GM12878 (cell line): ENCODE measurements at regions not wholly inside any gene's neighbourhood (a gene's known extent, or its start where the extent isn't known, plus 50 kb on each side); places are given as distances from the start of the nearest gene placed in this dataset.

Source experiments
- EZH2 ChIP-seq: IDR thresholded peaks from 2 replicates; pipeline ENCODE4 v1.6.1; 2012; ENCODE audit warnings: low read depth, mild to moderate bottlenecking, control low read depth, inconsistent platforms, low read length, borderline replicate concordance; ENCODE audit not compliant: control insufficient read depth
- MYC ChIP-seq: IDR thresholded peaks from 2 replicates; pipeline ENCODE4 v1.6.1; 2011; ENCODE audit warnings: mild to moderate bottlenecking, low read length, moderate library complexity, inconsistent platforms; ENCODE audit not compliant: insufficient read depth, insufficient replicate concordance, insufficient read length, severe bottlenecking
- POLR2A ChIP-seq: IDR thresholded peaks from 2 replicates; pipeline ENCODE4 v1.6.1; 2011; ENCODE audit warnings: low read depth, mild to moderate bottlenecking, low read length
- SUZ12 ChIP-seq: fragments of 200-600 bp; sonication (generic); IDR thresholded peaks from one replicate; pipeline ENCODE4 v1.6.1; 2018; ENCODE audit warnings: antibody characterized with exemption, mild to moderate bottlenecking; ENCODE audit not compliant: unreplicated experiment
- TARDBP ChIP-seq: IDR thresholded peaks from 2 replicates; pipeline ENCODE4 v1.6.1; 2016; ENCODE audit warnings: borderline replicate concordance
- TCF12 ChIP-seq: IDR thresholded peaks from 2 replicates; pipeline ENCODE4 v1.6.1; 2011; ENCODE audit warnings: low read depth, mild to moderate bottlenecking, low read length
- TCF7 ChIP-seq: IDR thresholded peaks from 2 replicates; pipeline ENCODE4 v1.6.1; 2014; ENCODE audit warnings: antibody characterized with exemption, borderline replicate concordance
- TF ChIP-seq, protein P1 (sequence below): IDR thresholded peaks from 2 replicates; pipeline ENCODE4 v1.6.1; 2011; ENCODE audit warnings: borderline replicate concordance, low read depth, mild to moderate bottlenecking, moderate library complexity, low read length; ENCODE audit not compliant: insufficient read depth, poor library complexity, severe bottlenecking
- TF ChIP-seq, protein P2 (sequence below), 3 experiments: IDR thresholded peaks in 2 of 3; conservative IDR thresholded peaks in 1 of 3; 2 replicates each; pipeline ENCODE4 v1.5.1; 2011; ENCODE audit warnings: low read depth in 3 of 3, low read length in 3 of 3, mild to moderate bottlenecking in 3 of 3, control low read depth in 2 of 3, moderate library complexity in 2 of 3, inconsistent platforms in 1 of 3, mixed read lengths in 1 of 3; ENCODE audit not compliant: control insufficient read depth in 2 of 3, insufficient read depth in 1 of 3; ENCODE audit errors: extremely low read depth in 1 of 3

DNA sequence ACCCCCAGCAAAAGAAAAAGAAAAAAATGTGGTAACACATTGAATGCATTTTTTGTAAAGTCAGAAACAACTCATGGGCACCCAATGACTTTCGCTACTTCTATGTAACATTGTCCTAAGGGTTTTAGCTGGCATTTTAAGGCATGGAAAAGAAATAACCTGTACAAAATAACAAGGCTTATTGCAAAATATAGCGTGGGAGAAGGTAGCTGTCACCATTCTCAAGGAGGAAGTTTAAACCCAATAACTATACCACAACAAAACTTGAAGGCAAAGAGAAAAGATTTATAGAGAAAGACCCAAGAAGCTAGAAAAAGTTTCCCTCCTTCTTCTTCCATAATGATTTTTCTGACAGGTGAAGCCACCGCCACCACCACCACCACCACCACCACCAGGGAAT is 55.7 kb upstream of the ACP3 start:
- TF ChIP-seq TARDBP (no peak), TCF12 (no peak), MYC (no peak), TCF7 (no peak), POLR2A (no peak), EZH2 (no peak), SUZ12 (no peak)
- TF ChIP-seq, protein P1, sequence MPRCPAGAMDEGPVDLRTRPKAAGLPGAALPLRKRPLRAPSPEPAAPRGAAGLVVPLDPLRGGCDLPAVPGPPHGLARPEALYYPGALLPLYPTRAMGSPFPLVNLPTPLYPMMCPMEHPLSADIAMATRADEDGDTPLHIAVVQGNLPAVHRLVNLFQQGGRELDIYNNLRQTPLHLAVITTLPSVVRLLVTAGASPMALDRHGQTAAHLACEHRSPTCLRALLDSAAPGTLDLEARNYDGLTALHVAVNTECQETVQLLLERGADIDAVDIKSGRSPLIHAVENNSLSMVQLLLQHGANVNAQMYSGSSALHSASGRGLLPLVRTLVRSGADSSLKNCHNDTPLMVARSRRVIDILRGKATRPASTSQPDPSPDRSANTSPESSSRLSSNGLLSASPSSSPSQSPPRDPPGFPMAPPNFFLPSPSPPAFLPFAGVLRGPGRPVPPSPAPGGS: no peak
- TF ChIP-seq, protein P2, sequence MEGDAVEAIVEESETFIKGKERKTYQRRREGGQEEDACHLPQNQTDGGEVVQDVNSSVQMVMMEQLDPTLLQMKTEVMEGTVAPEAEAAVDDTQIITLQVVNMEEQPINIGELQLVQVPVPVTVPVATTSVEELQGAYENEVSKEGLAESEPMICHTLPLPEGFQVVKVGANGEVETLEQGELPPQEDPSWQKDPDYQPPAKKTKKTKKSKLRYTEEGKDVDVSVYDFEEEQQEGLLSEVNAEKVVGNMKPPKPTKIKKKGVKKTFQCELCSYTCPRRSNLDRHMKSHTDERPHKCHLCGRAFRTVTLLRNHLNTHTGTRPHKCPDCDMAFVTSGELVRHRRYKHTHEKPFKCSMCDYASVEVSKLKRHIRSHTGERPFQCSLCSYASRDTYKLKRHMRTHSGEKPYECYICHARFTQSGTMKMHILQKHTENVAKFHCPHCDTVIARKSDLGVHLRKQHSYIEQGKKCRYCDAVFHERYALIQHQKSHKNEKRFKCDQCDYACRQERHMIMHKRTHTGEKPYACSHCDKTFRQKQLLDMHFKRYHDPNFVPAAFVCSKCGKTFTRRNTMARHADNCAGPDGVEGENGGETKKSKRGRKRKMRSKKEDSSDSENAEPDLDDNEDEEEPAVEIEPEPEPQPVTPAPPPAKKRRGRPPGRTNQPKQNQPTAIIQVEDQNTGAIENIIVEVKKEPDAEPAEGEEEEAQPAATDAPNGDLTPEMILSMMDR (IDR thresholded peaks at IDR 0.05 in 2 of 3, conservative IDR thresholded peaks at IDR 0.05 in 1 of 3; ENCODE audit: control insufficient read depth in 2 of 3, extremely low read depth in 1 of 3, insufficient read depth in 1 of 3, low read depth in 3 of 3, low read length in 3 of 3): no peak
